WERI-Rb-1 (cell line): ENCODE measurements at regions not wholly inside any gene's neighbourhood (a gene's known extent, or its start where the extent isn't known, plus 50 kb on each side); places are given as distances from the start of the nearest gene placed in this dataset.

Experiments
- DNase-seq: peaks from one replicate; pipeline ENCODE4 v3.0.0-alpha.2; 2020
- H3K27ac ChIP-seq: fragments of 250-450 bp; sonication (Bioruptor Pico); 2 replicates; pipeline ENCODE4 v1.5.1; 2020; ENCODE audit warnings: mild to moderate bottlenecking, moderate library complexity
- H3K27me3 ChIP-seq: fragments of 250-450 bp; sonication (Bioruptor Pico); 2 replicates; pipeline ENCODE4 v1.5.1; 2021; ENCODE audit warnings: mild to moderate bottlenecking, low read depth, moderate library complexity; ENCODE audit not compliant: insufficient read depth, severe bottlenecking
- H3K36me3 ChIP-seq: fragments of 250-450 bp; sonication (Bioruptor Pico); 2 replicates; pipeline ENCODE4 v1.5.1; 2020; ENCODE audit warnings: mild to moderate bottlenecking, moderate library complexity
- H3K4me3 ChIP-seq: 2 replicates; pipeline ENCODE4 v1.5.1; 2011; ENCODE audit warnings: low read depth, mild to moderate bottlenecking, control low read depth, low read length
- H3K9me3 ChIP-seq: fragments of 250-450 bp; sonication (Bioruptor Pico); 2 replicates; pipeline ENCODE4 v1.5.1; 2021; ENCODE audit warnings: mild to moderate bottlenecking, moderate library complexity; ENCODE audit not compliant: severe bottlenecking
- TF ChIP-seq, protein P1 (sequence below): IDR thresholded peaks from 2 replicates; pipeline ENCODE4 v1.5.1; 2011; ENCODE audit warnings: low read depth, mild to moderate bottlenecking, control low read depth, inconsistent platforms, low read length

DNA sequence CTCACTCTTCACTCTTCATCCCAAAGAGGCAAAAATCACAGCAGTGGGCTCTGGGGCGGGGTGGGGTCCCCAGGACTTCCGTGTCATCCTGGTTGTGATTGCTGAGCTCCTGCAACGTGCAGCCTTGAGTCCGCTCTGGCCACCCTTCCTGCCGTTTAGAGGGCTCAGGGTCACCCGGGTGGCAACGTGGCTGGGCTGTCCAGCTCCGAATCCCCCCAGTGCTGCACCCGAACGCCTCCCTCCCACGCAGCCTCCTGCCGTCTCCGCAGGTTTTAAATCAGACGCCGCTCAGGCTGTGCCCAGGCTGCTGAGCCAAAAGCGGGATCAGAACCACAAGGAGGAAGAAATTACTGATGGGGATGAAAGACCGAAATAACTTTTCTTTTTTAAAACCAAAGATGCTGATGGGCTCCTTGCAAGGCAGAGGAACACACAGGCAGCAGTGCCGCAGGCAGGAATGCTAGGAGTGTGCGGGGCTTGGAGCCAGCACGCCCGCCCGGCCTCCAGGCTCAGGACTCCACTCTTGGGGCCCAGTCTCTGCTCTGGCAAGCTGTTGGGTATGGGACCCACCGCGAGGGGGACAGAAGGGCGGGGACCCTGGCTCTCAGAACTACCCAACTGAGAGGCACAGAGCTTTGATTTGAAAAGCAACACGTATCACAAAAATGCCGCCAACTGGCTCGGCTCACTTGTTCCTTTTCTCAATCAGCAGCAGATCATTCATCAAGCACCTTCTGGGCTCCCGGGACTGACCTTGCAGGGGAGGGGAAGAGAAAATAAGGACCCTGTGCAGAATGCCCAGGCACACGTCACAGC is 313.0 kb downstream of the CTTN start:
- H3K4me3 ChIP-seq: no peak overlapping the region
- H3K9me3 ChIP-seq: no peaks in the 10 kb centered on the region
- no peaks in the 10 kb centered on the region for H3K27me3 ChIP-seq
- no peak overlapping the region for H3K27ac ChIP-seq
- DNase-seq: no peak
- TF ChIP-seq, protein P1, sequence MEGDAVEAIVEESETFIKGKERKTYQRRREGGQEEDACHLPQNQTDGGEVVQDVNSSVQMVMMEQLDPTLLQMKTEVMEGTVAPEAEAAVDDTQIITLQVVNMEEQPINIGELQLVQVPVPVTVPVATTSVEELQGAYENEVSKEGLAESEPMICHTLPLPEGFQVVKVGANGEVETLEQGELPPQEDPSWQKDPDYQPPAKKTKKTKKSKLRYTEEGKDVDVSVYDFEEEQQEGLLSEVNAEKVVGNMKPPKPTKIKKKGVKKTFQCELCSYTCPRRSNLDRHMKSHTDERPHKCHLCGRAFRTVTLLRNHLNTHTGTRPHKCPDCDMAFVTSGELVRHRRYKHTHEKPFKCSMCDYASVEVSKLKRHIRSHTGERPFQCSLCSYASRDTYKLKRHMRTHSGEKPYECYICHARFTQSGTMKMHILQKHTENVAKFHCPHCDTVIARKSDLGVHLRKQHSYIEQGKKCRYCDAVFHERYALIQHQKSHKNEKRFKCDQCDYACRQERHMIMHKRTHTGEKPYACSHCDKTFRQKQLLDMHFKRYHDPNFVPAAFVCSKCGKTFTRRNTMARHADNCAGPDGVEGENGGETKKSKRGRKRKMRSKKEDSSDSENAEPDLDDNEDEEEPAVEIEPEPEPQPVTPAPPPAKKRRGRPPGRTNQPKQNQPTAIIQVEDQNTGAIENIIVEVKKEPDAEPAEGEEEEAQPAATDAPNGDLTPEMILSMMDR: no peak
- H3K36me3 ChIP-seq: no peaks in the 10 kb centered on the region

DNA sequence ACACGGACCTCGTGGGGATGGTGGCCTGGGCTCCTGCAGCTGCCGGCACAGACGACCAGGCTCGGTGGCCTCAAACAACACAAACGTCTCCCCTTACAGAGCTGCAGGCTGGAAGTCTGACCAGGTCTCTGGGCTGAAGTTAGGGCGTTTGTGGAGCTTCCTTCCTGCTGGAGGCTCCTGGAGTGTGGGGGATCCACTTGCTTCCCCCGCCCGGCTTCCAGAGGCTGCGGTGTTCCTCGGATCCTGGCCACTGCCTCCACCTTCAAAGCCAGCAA is 313.5 kb downstream of the CTTN start:
- no peak for DNase-seq
- H3K27ac ChIP-seq: no peak overlapping the region
- no peaks in the 10 kb centered on the region for H3K9me3 ChIP-seq
- no peaks in the 10 kb centered on the region for H3K27me3 ChIP-seq
- no peak overlapping the region for H3K4me3 ChIP-seq
- TF ChIP-seq, protein P1: no peak
- no peaks in the 10 kb centered on the region for H3K36me3 ChIP-seq

DNA sequence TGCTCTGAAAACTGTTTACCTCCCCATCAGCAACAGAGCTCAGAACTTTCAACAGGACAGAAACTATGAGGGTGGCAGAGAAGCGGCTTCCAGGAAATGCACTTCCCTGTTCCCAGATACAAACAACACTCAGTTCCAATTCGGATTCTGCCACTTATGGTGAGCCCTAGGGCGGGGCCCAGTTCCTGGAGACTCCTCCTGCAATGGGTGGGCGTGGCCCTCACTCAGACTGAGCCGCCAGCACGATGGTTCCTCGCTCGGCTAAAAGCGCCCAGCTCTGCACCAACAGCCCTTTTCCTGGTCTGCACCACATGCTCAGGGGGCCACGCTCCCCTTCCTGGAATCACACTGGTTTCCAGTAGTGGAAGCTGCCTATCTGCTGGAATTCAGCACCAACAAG is 314.1 kb downstream of the CTTN start:
- TF ChIP-seq, protein P1: no peak
- no peak overlapping the region for H3K4me3 ChIP-seq
- no peak overlapping the region for H3K27ac ChIP-seq
- H3K9me3 ChIP-seq: no peaks in the 10 kb centered on the region
- no peaks in the 10 kb centered on the region for H3K27me3 ChIP-seq
- no peak for DNase-seq
- no peaks in the 10 kb centered on the region for H3K36me3 ChIP-seq

DNA sequence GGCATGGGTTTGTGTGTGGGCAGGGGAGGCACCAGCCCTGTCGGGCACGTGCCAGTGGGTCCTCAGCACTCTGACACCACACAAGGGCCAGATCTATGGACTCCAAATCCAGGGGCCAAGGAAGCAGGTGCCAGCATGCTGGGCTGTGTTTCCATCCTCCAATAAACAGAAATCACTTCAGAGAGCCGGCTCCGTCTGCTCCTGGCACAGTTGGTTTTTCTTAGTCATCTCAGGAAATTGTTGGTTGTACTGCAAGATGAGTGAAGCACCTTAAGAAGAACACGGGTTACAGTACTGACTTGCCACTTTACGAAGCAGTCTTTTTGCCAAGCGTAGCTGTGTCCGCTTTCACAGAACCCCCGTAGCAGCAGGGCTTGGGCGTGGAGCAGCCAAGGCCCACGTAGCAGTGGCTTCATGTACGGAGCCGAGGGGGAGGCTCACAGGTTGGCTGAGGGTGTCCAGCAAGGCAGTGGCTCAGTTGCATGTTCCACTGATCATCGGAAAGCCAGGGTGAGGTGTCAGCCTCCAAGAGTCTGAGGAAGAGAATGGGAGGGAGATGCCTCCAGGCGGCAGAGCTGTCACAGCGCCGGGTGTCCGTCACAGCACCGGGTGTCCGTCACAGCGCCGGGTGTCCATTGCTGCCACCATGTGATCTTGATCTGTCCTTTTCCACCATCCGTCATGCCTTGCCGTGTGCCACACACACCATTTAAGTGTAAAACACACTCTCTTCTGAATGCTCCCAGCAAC is 314.9 kb downstream of the CTTN start:
- TF ChIP-seq, protein P1: no peak
- Histone ChIP-seq H3K9me3 (no peaks in the 10 kb centered on the region), H3K27me3 (no peaks in the 10 kb centered on the region), H3K4me3 (no peak overlapping the region), H3K36me3 (no peaks in the 10 kb centered on the region), H3K27ac (no peak overlapping the region)
- DNase-seq: no peak

DNA sequence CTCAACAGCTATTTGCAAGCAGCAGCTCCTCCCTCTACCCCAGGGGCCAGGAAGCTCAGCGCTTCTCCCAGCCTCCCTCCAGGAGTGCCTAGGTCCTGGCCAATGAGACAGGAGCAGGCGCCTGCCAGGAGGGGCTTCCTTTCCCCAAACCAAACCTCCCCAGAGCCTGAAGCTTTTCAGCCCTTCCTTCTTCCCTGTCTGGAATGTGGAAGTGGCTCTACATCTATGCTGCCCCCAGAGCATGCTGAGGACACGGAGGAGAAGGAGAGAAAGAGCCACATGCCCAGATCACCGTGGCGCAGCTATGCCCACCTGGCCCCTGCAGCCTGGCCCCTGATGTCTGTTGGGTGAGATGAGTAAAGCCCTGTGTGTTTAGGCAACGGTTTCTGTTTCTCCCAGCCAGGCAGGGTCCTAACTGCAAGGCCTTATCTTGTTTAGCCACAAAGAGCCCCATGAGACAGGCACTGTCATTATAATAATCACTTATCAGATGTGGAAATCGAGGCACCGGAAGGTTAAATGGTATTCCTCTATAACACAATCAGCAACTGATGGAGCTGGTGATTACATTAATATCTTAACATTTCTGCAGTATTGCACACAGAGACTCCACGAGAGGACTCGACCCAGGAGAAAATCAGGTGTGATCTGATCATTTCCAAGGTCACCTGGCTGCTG is 315.8 kb downstream of the CTTN start:
- Histone ChIP-seq H3K9me3 (no peaks in the 10 kb centered on the region), H3K4me3 (no peak overlapping the region), H3K27ac (no peak overlapping the region), H3K27me3 (no peaks in the 10 kb centered on the region), H3K36me3 (no peaks in the 10 kb centered on the region)
- DNase-seq: no peak
- TF ChIP-seq, protein P1: no peak
